HepG2 (cell line): ENCODE measurements at regions not wholly inside any gene's neighbourhood (a gene's known extent, or its start where the extent isn't known, plus 50 kb on each side); places are given as distances from the start of the nearest gene placed in this dataset.

ENCODE experiments used
- BRCA1 ChIP-seq: sonication (generic); formaldehyde crosslinking; IDR thresholded peaks from 2 replicates; pipeline ENCODE4 v1.4.0; 2020; ENCODE audit warnings: missing genetic modification reagents
- CTCF ChIP-seq: sonication (generic); formaldehyde crosslinking; IDR thresholded peaks from 2 replicates; pipeline ENCODE4 v1.5.0; 2020; ENCODE audit warnings: mild to moderate bottlenecking, missing genetic modification reagents, moderate library complexity
- HDAC1 ChIP-seq: sonication (generic); formaldehyde crosslinking; IDR thresholded peaks from 2 replicates; pipeline ENCODE4 v1.5.1; 2020; ENCODE audit warnings: mild to moderate bottlenecking, missing genetic modification reagents
- KAT7 ChIP-seq: IDR thresholded peaks from 2 replicates; pipeline ENCODE4 v1.6.1; 2018; ENCODE audit warnings: borderline replicate concordance, missing compliant biosample characterization
- NFIC ChIP-seq: IDR thresholded peaks from 2 replicates; pipeline ENCODE4 v1.6.1; 2012; ENCODE audit warnings: mild to moderate bottlenecking, low read length, inconsistent platforms
- POLR2A ChIP-seq, 2 experiments: IDR thresholded peaks; 2 replicates each; pipeline ENCODE4 v1.6.1; 2011; ENCODE audit warnings: low read depth in 2 of 2, low read length in 2 of 2, mild to moderate bottlenecking in 1 of 2, moderate library complexity in 1 of 2; ENCODE audit not compliant: insufficient read depth in 1 of 2
- POLR2AphosphoS5 ChIP-seq: IDR thresholded peaks from 2 replicates; pipeline ENCODE4 v1.6.1; 2012; ENCODE audit warnings: low read depth, low read length
- SALL1 ChIP-seq: sonication (generic); formaldehyde crosslinking; IDR thresholded peaks from 2 replicates; pipeline ENCODE4 v1.8.0; 2022; ENCODE audit warnings: mild to moderate bottlenecking, missing genetic modification reagents
- SOX6 ChIP-seq, 2 experiments: fragments of 450-650 bp in 1 of 2; sonication (generic) in 1 of 2; formaldehyde crosslinking in 1 of 2; IDR thresholded peaks; 2 replicates each; pipeline versions ENCODE4 v1.4.0 to v1.6.1; 2017 to 2020; ENCODE audit warnings: antibody characterized with exemption in 1 of 2, mild to moderate bottlenecking in 1 of 2, missing genetic modification reagents in 1 of 2
- TGIF2 ChIP-seq: IDR thresholded peaks from 2 replicates; pipeline ENCODE4 v1.6.1; 2016; ENCODE audit warnings: control low read depth, missing compliant biosample characterization
- ZBTB7B ChIP-seq: sonication (generic); formaldehyde crosslinking; IDR thresholded peaks from 2 replicates; pipeline ENCODE4 v1.4.0; 2020; ENCODE audit warnings: missing genetic modification reagents
- ZNF770 ChIP-seq: sonication (generic); formaldehyde crosslinking; IDR thresholded peaks from 2 replicates; pipeline ENCODE4 v1.5.0; 2020; ENCODE audit warnings: mild to moderate bottlenecking, missing genetic modification reagents

- no peak for TF ChIP-seq ZBTB7B (CRISPR knock-in tag)
- no peak for TF ChIP-seq KAT7 (CRISPR knock-in tag)
- no peak for TF ChIP-seq ZNF770 (CRISPR knock-in tag)
- TF ChIP-seq TGIF2 (CRISPR knock-in tag), result no peak
- TF ChIP-seq BRCA1, result no peak
- TF ChIP-seq POLR2A (IDR thresholded peaks at IDR 0.05; ENCODE audit: insufficient read depth in 1 of 2, low read depth in 2 of 2, low read length in 2 of 2), result no peak
- TF ChIP-seq SALL1 (CRISPR knock-in tag), result no peak
- no peak for TF ChIP-seq HDAC1
- TF ChIP-seq NFIC, result no peak
- no peak for TF ChIP-seq SOX6 (IDR thresholded peaks at IDR 0.05)
- no peak for TF ChIP-seq SOX6 (CRISPR knock-in tag; IDR thresholded peaks at IDR 0.05)
- no peak for TF ChIP-seq CTCF
- no peak for TF ChIP-seq POLR2AphosphoS5
These were observed 141.8 kb downstream of the HRH4 start for GRCh38 chr18:24602201-24602600.
